WTC11 (cell line): ENCODE measurements at regions not wholly inside any gene's neighbourhood (a gene's known extent, or its start where the extent isn't known, plus 50 kb on each side); places are given as distances from the start of the nearest gene placed in this dataset.

Source experiments
- ATAC-seq: fragments of 200-7000 bp; cut with Tn5 transposase; 2 replicates; pipeline ENCODE4 v1.10.0; 2021; ENCODE audit warnings: mild to moderate bottlenecking, moderate library complexity
- CTCF ChIA-PET: fragments of 300-600 bp; sonication (Branson Sonifier 250); formaldehyde crosslinking; loops from one replicate; lab custom pipeline; 2021; ENCODE audit warnings: antibody characterized with exemption; lab: Charles Lee
- POLR2A ChIA-PET: fragments of 350-600 bp; sonication (Branson Sonifier 250); formaldehyde crosslinking; loops from one replicate; lab custom pipeline; 2021; ENCODE audit warnings: antibody characterized with exemption; lab: Charles Lee
- DNase-seq: peaks from one replicate; pipeline ENCODE4 v3.0.0; 2021; ENCODE audit warnings: low spot score
- H3K27ac Mint-ChIP-seq: 2 replicates; pipeline ENCODE4 v1.8.0; 2021; ENCODE audit warnings: mixed read lengths
- H3K27me3 Mint-ChIP-seq: 2 replicates; pipeline ENCODE4 v1.8.0; 2021; ENCODE audit warnings: low read depth, mild to moderate bottlenecking, moderate library complexity, mixed read lengths
- H3K36me3 Mint-ChIP-seq: 2 replicates; pipeline ENCODE4 v1.8.0; 2021; ENCODE audit warnings: mixed read lengths
- H3K4me1 Mint-ChIP-seq: 2 replicates; pipeline ENCODE4 v1.8.0; 2022; ENCODE audit warnings: mixed read lengths
- H3K4me3 Mint-ChIP-seq: 2 replicates; pipeline ENCODE4 v1.8.0; 2021; ENCODE audit warnings: mild to moderate bottlenecking, moderate library complexity, mixed read lengths
- H3K9me3 Mint-ChIP-seq: 2 replicates; pipeline ENCODE4 v1.8.0; 2021; ENCODE audit warnings: mixed read lengths
- ATF2 ChIP-seq: sonication (generic); formaldehyde crosslinking; IDR thresholded peaks from 2 replicates; pipeline ENCODE4 v1.8.1; 2022; ENCODE audit warnings: low read depth, missing genetic modification reagents, borderline replicate concordance
- CTCF ChIP-seq: fragments of 200-600 bp; IDR thresholded peaks from 2 replicates; pipeline ENCODE4 v1.8.0; 2022; ENCODE audit warnings: antibody characterized with exemption
- E2F5 ChIP-seq: sonication (generic); formaldehyde crosslinking; IDR thresholded peaks from 2 replicates; pipeline ENCODE4 v1.8.1; 2022; ENCODE audit warnings: mild to moderate bottlenecking, moderate library complexity, missing genetic modification reagents
- FOXK1 ChIP-seq: sonication (generic); formaldehyde crosslinking; IDR thresholded peaks from 2 replicates; pipeline ENCODE4 v1.8.0; 2022; ENCODE audit warnings: mild to moderate bottlenecking, moderate library complexity, missing genetic modification reagents
- GRHL2 ChIP-seq: fragments of 250-450 bp; sonication (Bioruptor Pico); IDR thresholded peaks from 2 replicates; pipeline ENCODE4 v1.8.0; 2022; ENCODE audit warnings: mild to moderate bottlenecking, moderate library complexity; ENCODE audit not compliant: insufficient replicate concordance, severe bottlenecking
- HMGXB4 ChIP-seq: sonication (generic); formaldehyde crosslinking; IDR thresholded peaks from 2 replicates; pipeline ENCODE4 v1.8.1; 2023; ENCODE audit warnings: mild to moderate bottlenecking, moderate library complexity, missing genetic modification reagents
- IRF1 ChIP-seq: sonication (generic); formaldehyde crosslinking; IDR thresholded peaks from 2 replicates; pipeline ENCODE4 v1.8.0; 2023; ENCODE audit warnings: missing genetic modification reagents
- JAZF1 ChIP-seq: fragments of 250-450 bp; sonication (Bioruptor Pico); IDR thresholded peaks from 2 replicates; pipeline ENCODE4 v1.9.0; 2021; ENCODE audit warnings: moderate library complexity, mild to moderate bottlenecking, inconsistent platforms
- NFE2L1 ChIP-seq: sonication (generic); formaldehyde crosslinking; IDR thresholded peaks from 2 replicates; pipeline ENCODE4 v1.8.1; 2023; ENCODE audit warnings: missing genetic modification reagents
- NFYB ChIP-seq: sonication (generic); formaldehyde crosslinking; conservative IDR thresholded peaks from 2 replicates; pipeline ENCODE4 v1.8.0; 2022; ENCODE audit warnings: low read depth, missing genetic modification reagents
- SMAD4 ChIP-seq: sonication (generic); formaldehyde crosslinking; IDR thresholded peaks from 2 replicates; pipeline ENCODE4 v1.8.0; 2022; ENCODE audit warnings: mild to moderate bottlenecking, missing genetic modification reagents
- SOX15 ChIP-seq: fragments of 250-450 bp; sonication (Bioruptor Pico); IDR thresholded peaks from 2 replicates; pipeline ENCODE4 v1.9.0; 2021; ENCODE audit warnings: mild to moderate bottlenecking
- TP53 ChIP-seq: sonication (generic); formaldehyde crosslinking; IDR thresholded peaks from 2 replicates; pipeline ENCODE4 v1.8.1; 2023; ENCODE audit warnings: mild to moderate bottlenecking, missing genetic modification reagents
- ZMAT4 ChIP-seq: fragments of 250-450 bp; sonication (Bioruptor Pico); IDR thresholded peaks from 2 replicates; pipeline ENCODE4 v1.9.0; 2021; ENCODE audit warnings: mild to moderate bottlenecking
- ZNF138 ChIP-seq: sonication (generic); formaldehyde crosslinking; conservative IDR thresholded peaks from 2 replicates; pipeline ENCODE4 v1.8.1; 2022; ENCODE audit warnings: mild to moderate bottlenecking, moderate library complexity, missing genetic modification reagents
- ZNF219 ChIP-seq: sonication (generic); formaldehyde crosslinking; IDR thresholded peaks from 2 replicates; pipeline ENCODE4 v1.8.0; 2023; ENCODE audit warnings: missing genetic modification reagents, mild to moderate bottlenecking, borderline replicate concordance
- ZNF232 ChIP-seq: sonication (generic); formaldehyde crosslinking; IDR thresholded peaks from 2 replicates; pipeline ENCODE4 v1.8.0; 2022; ENCODE audit warnings: mild to moderate bottlenecking, missing genetic modification reagents
- ZNF281 ChIP-seq: sonication (generic); formaldehyde crosslinking; IDR thresholded peaks from 2 replicates; pipeline ENCODE4 v1.8.0; 2023; ENCODE audit warnings: mild to moderate bottlenecking, missing genetic modification reagents
- ZSCAN18 ChIP-seq: fragments of 250-450 bp; sonication (Bioruptor Pico); IDR thresholded peaks from 2 replicates; pipeline ENCODE4 v2.1.2; 2022; ENCODE audit warnings: mild to moderate bottlenecking, moderate library complexity

- Mint-ChIP-seq H3K27me3 (no peaks in the 10 kb centered on the region), H3K4me1 (peaks cover 5% of the 10 kb centered on the region; the same call in 1 of the 2 replicates), H3K9me3 (no peaks in the 10 kb centered on the region), H3K4me3 (no peak overlapping the region), H3K27ac (no peak overlapping the region), H3K36me3 (no peaks in the 10 kb centered on the region)
- TF ChIP-seq FOXK1 (CRISPR knock-in tag) (no peak), ZNF281 (no peak), GRHL2 (CRISPR knock-in tag) (no peak), ZNF232 (no peak), HMGXB4 (CRISPR knock-in tag) (no peak), ZMAT4 (CRISPR knock-in tag) (no peak), NFYB (CRISPR knock-in tag) (no peak), TP53 (CRISPR knock-in tag) (no peak), SMAD4 (CRISPR knock-in tag) (no peak), ATF2 (CRISPR knock-in tag) (no peak), IRF1 (CRISPR knock-in tag) (no peak)
- ATAC-seq (no peak), DNase-seq (no peak)
- ChIA-PET POLR2A (no interaction called here), CTCF (no interaction called here)
Measured at GRCh38 chr3:25110642-25111041, 317.4 kb upstream of the RARB start.

- DNase-seq (no peak), ATAC-seq (no peak)
- H3K36me3 Mint-ChIP-seq = no peaks in the 10 kb centered on the region
- no peaks in the 10 kb centered on the region for H3K9me3 Mint-ChIP-seq
- no peak overlapping the region for H3K4me3 Mint-ChIP-seq
- ChIA-PET POLR2A (no interaction called here), CTCF (no interaction called here)
- peaks cover 5% of the 10 kb centered on the region; the same call in 1 of the 2 replicates for H3K4me1 Mint-ChIP-seq
- H3K27me3 Mint-ChIP-seq = no peaks in the 10 kb centered on the region
- H3K27ac Mint-ChIP-seq = no peak overlapping the region
- TF ChIP-seq NFE2L1 (CRISPR knock-in tag) (no peak), SOX15 (CRISPR knock-in tag) (no peak), E2F5 (CRISPR knock-in tag) (no peak), ZNF138 (no peak), HMGXB4 (CRISPR knock-in tag) (no peak), ZNF219 (CRISPR knock-in tag) (no peak), GRHL2 (CRISPR knock-in tag) (no peak), ZSCAN18 (CRISPR knock-in tag) (no peak), ZNF232 (no peak), CTCF (no peak), JAZF1 (CRISPR knock-in tag) (no peak), SMAD4 (CRISPR knock-in tag) (no peak)
Measured at GRCh38 chr3:25113891-25114290, 314.2 kb upstream of the RARB start.
